CD8-positive, alpha-beta memory T cell (primary cell): ENCODE measurements at regions not wholly inside any gene's neighbourhood (a gene's known extent, or its start where the extent isn't known, plus 50 kb on each side); places are given as distances from the start of the nearest gene placed in this dataset.
"Not testable (repeated sequence)": the region's sequence is repeated elsewhere in the genome, so short reads cannot be mapped to it uniquely, and the experiment has no call there.

ENCODE experiments used
- CTCF ChIA-PET: fragments of 350-600 bp; sonication (Branson Sonifier 250); formaldehyde crosslinking; loops from one replicate; lab custom pipeline; 2021; ENCODE audit warnings: antibody characterized with exemption; lab: Charles Lee
- POLR2A ChIA-PET: fragments of 350-600 bp; sonication (Branson Sonifier 250); formaldehyde crosslinking; loops from one replicate; lab custom pipeline; 2021; ENCODE audit warnings: antibody characterized with exemption; lab: Charles Lee
- DNase-seq, 5 donors: peaks; one replicate each; pipeline versions ENCODE4 v3.0.0 to v3.0.0-alpha.2; 2020 to 2022; ENCODE audit warnings: mixed read lengths in 1 of 5
- H3K27ac ChIP-seq: one replicate; pipeline ENCODE4 v1.7.0; 2013; ENCODE audit warnings: low read depth, mild to moderate bottlenecking, low read length, moderate library complexity
- H3K27me3 ChIP-seq: 2 replicates; pipeline ENCODE4 v1.7.0; 2013; ENCODE audit warnings: low read length, mild to moderate bottlenecking; ENCODE audit not compliant: insufficient read depth, poor library complexity, severe bottlenecking
- H3K36me3 ChIP-seq: 2 replicates; pipeline ENCODE4 v1.7.0; 2013; ENCODE audit warnings: mild to moderate bottlenecking, low read length, moderate library complexity; ENCODE audit not compliant: insufficient read depth
- H3K4me1 ChIP-seq: 2 replicates; pipeline ENCODE4 v1.7.0; 2013; ENCODE audit warnings: mild to moderate bottlenecking, low read length, moderate library complexity; ENCODE audit not compliant: insufficient read depth
- H3K4me3 ChIP-seq: 2 replicates; pipeline ENCODE4 v1.7.0; 2013; ENCODE audit warnings: mild to moderate bottlenecking, low read length
- H3K9me3 ChIP-seq: 2 replicates; pipeline ENCODE4 v1.7.0; 2013; ENCODE audit warnings: mild to moderate bottlenecking, low read length
- H3K27ac Mint-ChIP-seq, 8 donors: one replicate each; pipeline ENCODE4 v1.8.0; 2020 to 2021; ENCODE audit warnings: mixed read lengths in 8 of 8, mild to moderate bottlenecking in 6 of 8, inconsistent platforms in 3 of 8, moderate library complexity in 3 of 8
- H3K27me3 Mint-ChIP-seq, 2 donors: one replicate each; pipeline ENCODE4 v1.8.0; 2020 to 2021; ENCODE audit warnings: mixed read lengths in 2 of 2, mild to moderate bottlenecking in 1 of 2, moderate library complexity in 1 of 2
- H3K36me3 Mint-ChIP-seq, 3 donors: one replicate each; pipeline ENCODE4 v1.8.0; 2020 to 2021; ENCODE audit warnings: mixed read lengths in 3 of 3, inconsistent platforms in 1 of 3, mild to moderate bottlenecking in 1 of 3
- H3K4me1 Mint-ChIP-seq, 3 donors: one replicate each; pipeline ENCODE4 v1.8.0; 2020 to 2021; ENCODE audit warnings: mixed read lengths in 3 of 3, inconsistent platforms in 1 of 3, mild to moderate bottlenecking in 1 of 3
- H3K4me3 Mint-ChIP-seq, 7 donors: one replicate each; pipeline ENCODE4 v1.8.0; 2020 to 2021; ENCODE audit warnings: mixed read lengths in 7 of 7, mild to moderate bottlenecking in 6 of 7, moderate library complexity in 4 of 7, inconsistent platforms in 2 of 7
- H3K9me3 Mint-ChIP-seq, 5 donors: one replicate each; pipeline ENCODE4 v1.8.0; 2020 to 2022; ENCODE audit warnings: mixed read lengths in 5 of 5, mild to moderate bottlenecking in 3 of 5, moderate library complexity in 2 of 5, inconsistent platforms in 1 of 5

GRCh38 chr13:46498650-46499049, 54.3 kb upstream of the LRCH1 start:
- POLR2A ChIA-PET = no interaction called here
- no peaks in the 10 kb centered on the region for H3K36me3 ChIP-seq
- H3K9me3 ChIP-seq = no peaks in the 10 kb centered on the region
- no peak overlapping the region for H3K27ac ChIP-seq
- no peaks in the 10 kb centered on the region for H3K4me1 ChIP-seq
- no peak overlapping the region for H3K27ac Mint-ChIP-seq
- H3K4me1 Mint-ChIP-seq = no peaks in the 10 kb centered on the region
- H3K4me3 ChIP-seq = no peak overlapping the region
- peaks cover 0 to 1% (median 0%) of the 10 kb centered on the region in 3 donors for H3K36me3 Mint-ChIP-seq
- DNase-seq = no peak
- H3K4me3 Mint-ChIP-seq = no peak overlapping the region
- peaks cover 4 to 8% of the 10 kb centered on the region in 2 donors for H3K27me3 Mint-ChIP-seq
- H3K9me3 Mint-ChIP-seq = no peaks in the 10 kb centered on the region
- CTCF ChIA-PET = no interaction called here
- H3K27me3 ChIP-seq = no peaks in the 10 kb centered on the region

- Histone ChIP-seq H3K9me3 (no peaks in the 10 kb centered on the region), H3K27me3 (no peaks in the 10 kb centered on the region), H3K36me3 (no peaks in the 10 kb centered on the region), H3K4me3 (no peak overlapping the region), H3K4me1 (no peaks in the 10 kb centered on the region), H3K27ac (no peak overlapping the region)
- Mint-ChIP-seq H3K4me3 (no peak overlapping the region), H3K27me3 (peaks cover 8 to 10% of the 10 kb centered on the region in 2 donors), H3K9me3 (no peaks in the 10 kb centered on the region), H3K36me3 (peaks cover 0 to 1% (median 0%) of the 10 kb centered on the region in 3 donors), H3K27ac (no peak overlapping the region), H3K4me1 (no peaks in the 10 kb centered on the region)
- POLR2A ChIA-PET = no interaction called here
- no peak for DNase-seq
- CTCF ChIA-PET = no interaction called here
These were observed 56.9 kb upstream of the LRCH1 start for GRCh38 chr13:46496086-46496485.

GRCh38 chr13:46495651-46496050, 57.3 kb upstream of the LRCH1 start:
- Histone ChIP-seq H3K27ac (no peak overlapping the region), H3K36me3 (no peaks in the 10 kb centered on the region), H3K4me3 (no peak overlapping the region), H3K9me3 (no peaks in the 10 kb centered on the region), H3K27me3 (no peaks in the 10 kb centered on the region), H3K4me1 (no peaks in the 10 kb centered on the region)
- Mint-ChIP-seq H3K4me1 (no peaks in the 10 kb centered on the region), H3K9me3 (no peaks in the 10 kb centered on the region), H3K27me3 (peaks cover 8 to 10% of the 10 kb centered on the region in 2 donors), H3K36me3 (peaks cover 0 to 1% (median 0%) of the 10 kb centered on the region in 3 donors), H3K4me3 (no peak overlapping the region), H3K27ac (no peak overlapping the region)
- no peak for DNase-seq
- ChIA-PET POLR2A (no interaction called here), CTCF (no interaction called here)

GRCh38 chr13:46495066-46495465, 57.9 kb upstream of the LRCH1 start:
- no peaks in the 10 kb centered on the region for H3K4me1 Mint-ChIP-seq
- no peaks in the 10 kb centered on the region for H3K4me1 ChIP-seq
- H3K27me3 Mint-ChIP-seq = peaks cover 7 to 10% of the 10 kb centered on the region in 2 donors
- no peaks in the 10 kb centered on the region for H3K9me3 Mint-ChIP-seq
- no peak overlapping the region for H3K4me3 ChIP-seq
- ChIA-PET CTCF (no interaction called here), POLR2A (no interaction called here)
- no peaks in the 10 kb centered on the region for H3K36me3 ChIP-seq
- H3K9me3 ChIP-seq = no peaks in the 10 kb centered on the region
- no peaks in the 10 kb centered on the region for H3K27me3 ChIP-seq
- no peak overlapping the region for H3K4me3 Mint-ChIP-seq
- peaks cover 0 to 1% (median 0%) of the 10 kb centered on the region in 3 donors for H3K36me3 Mint-ChIP-seq
- no peak for DNase-seq
- H3K27ac ChIP-seq = no peak overlapping the region
- H3K27ac Mint-ChIP-seq = no peak overlapping the region

GRCh38 chr13:46492946-46493345, 60.0 kb upstream of the LRCH1 start:
- Mint-ChIP-seq H3K4me1 (no peaks in the 10 kb centered on the region), H3K9me3 (peaks cover 0 to 2% (median 0%) of the 10 kb centered on the region in 5 donors)
- no peaks in the 10 kb centered on the region for H3K9me3 ChIP-seq

GRCh38 chr13:46491641-46492040, 61.3 kb upstream of the LRCH1 start:
- ChIA-PET POLR2A (no interaction called here), CTCF (no interaction called here)
- H3K36me3 Mint-ChIP-seq = peaks cover 0 to under 1% (median 0%) of the 10 kb centered on the region in 3 donors
- H3K27ac Mint-ChIP-seq = no peak overlapping the region
- H3K27me3 ChIP-seq = no peaks in the 10 kb centered on the region
- H3K4me1 ChIP-seq = no peaks in the 10 kb centered on the region
- peaks cover 0 to 3% (median 2%) of the 10 kb centered on the region in 5 donors for H3K9me3 Mint-ChIP-seq
- no peaks in the 10 kb centered on the region for H3K4me1 Mint-ChIP-seq
- H3K4me3 Mint-ChIP-seq = no peak overlapping the region
- H3K4me3 ChIP-seq = no peak overlapping the region
- no peak overlapping the region for H3K27ac ChIP-seq
- H3K36me3 ChIP-seq = no peaks in the 10 kb centered on the region
- peaks cover 15% of the 10 kb centered on the region in 2 donors for H3K27me3 Mint-ChIP-seq
- H3K9me3 ChIP-seq = no peaks in the 10 kb centered on the region
- DNase-seq = no peak

More at GRCh38 chr13:46492946-46493345, 60.0 kb upstream of the LRCH1 start:
- Histone ChIP-seq H3K4me1 (no peaks in the 10 kb centered on the region), H3K4me3 (no peak overlapping the region), H3K27ac (no peak overlapping the region), H3K27me3 (no peaks in the 10 kb centered on the region), H3K36me3 (no peaks in the 10 kb centered on the region)
- H3K27ac Mint-ChIP-seq = no peak overlapping the region
- CTCF ChIA-PET = no interaction called here
- POLR2A ChIA-PET = no interaction called here
- H3K4me3 Mint-ChIP-seq = no peak overlapping the region
- H3K27me3 Mint-ChIP-seq = peaks cover 11 to 12% of the 10 kb centered on the region in 2 donors
- DNase-seq = peak in 2 of 5 donors; percentile 5 to 8
- H3K36me3 Mint-ChIP-seq = no peaks in the 10 kb centered on the region

GRCh38 chr13:46490713-46491112, 62.3 kb upstream of the LRCH1 start:
- H3K4me3 Mint-ChIP-seq, POLR2A ChIA-PET, H3K4me1 Mint-ChIP-seq, H3K4me3 ChIP-seq, H3K27ac Mint-ChIP-seq, H3K36me3 ChIP-seq, H3K27me3 ChIP-seq, H3K36me3 Mint-ChIP-seq, H3K9me3 ChIP-seq, H3K9me3 Mint-ChIP-seq, H3K4me1 ChIP-seq, H3K27ac ChIP-seq, DNase-seq: not testable (repeated sequence)
- CTCF ChIA-PET = interaction anchor here (1.7 kb wide), 1 partner anchor 230 kb away, joined by 6 read pairs; no protein-coding TSS in a partner anchor
- peaks cover 12 to 15% of the 10 kb centered on the region in 2 donors for H3K27me3 Mint-ChIP-seq

- Mint-ChIP-seq H3K36me3 (peaks cover 0 to 5% (median 0%) of the 10 kb centered on the region in 3 donors), H3K4me3 (no peak overlapping the region), H3K9me3 (peaks cover 2 to 15% (median 10%) of the 10 kb centered on the region in 5 donors), H3K4me1 (no peaks in the 10 kb centered on the region), H3K27ac (no peak overlapping the region), H3K27me3 (peaks cover 12 to 15% of the 10 kb centered on the region in 2 donors)
- Histone ChIP-seq H3K36me3 (no peaks in the 10 kb centered on the region), H3K4me1 (no peaks in the 10 kb centered on the region), H3K9me3 (peaks cover under 1% of the 10 kb centered on the region), H3K4me3 (no peak overlapping the region), H3K27me3 (no peaks in the 10 kb centered on the region), H3K27ac (no peak overlapping the region)
- ChIA-PET CTCF (interaction anchor here (1.7 kb wide), 1 partner anchor 231 kb away, joined by 6 read pairs; no protein-coding TSS in a partner anchor), POLR2A (no interaction called here)
- no peak for DNase-seq
These were observed 62.8 kb upstream of the LRCH1 start for GRCh38 chr13:46490129-46490528.
